ENCODE measurements at regions not wholly inside any gene's neighbourhood (a gene's known extent, or its start where the extent isn't known, plus 50 kb on each side); places are given as distances from the start of the nearest gene placed in this dataset.

- TF ChIP-seq POLR2AphosphoS5 (IDR thresholded peaks at IDR 0.05; ENCODE audit: low read depth) (no peak), JUNB (IDR thresholded peaks at IDR 0.05; ENCODE audit: unreplicated experiment) (no peak), REST (IDR thresholded peaks at IDR 0.05; ENCODE audit: unreplicated experiment) (no peak), ZNF331 (CRISPR knock-in tag; IDR thresholded peaks at IDR 0.05; ENCODE audit: low read depth) (no peak), NANOG (IDR thresholded peaks at IDR 0.05; ENCODE audit: borderline replicate concordance) (no peak), CTCF (conservative IDR thresholded peaks at IDR 0.05; ENCODE audit: low read depth in 2 of 2) (no peak), EZH2phosphoT487 (IDR thresholded peaks at IDR 0.05; ENCODE audit: unreplicated experiment) (no peak)
- TF ChIP-seq, protein P1, sequence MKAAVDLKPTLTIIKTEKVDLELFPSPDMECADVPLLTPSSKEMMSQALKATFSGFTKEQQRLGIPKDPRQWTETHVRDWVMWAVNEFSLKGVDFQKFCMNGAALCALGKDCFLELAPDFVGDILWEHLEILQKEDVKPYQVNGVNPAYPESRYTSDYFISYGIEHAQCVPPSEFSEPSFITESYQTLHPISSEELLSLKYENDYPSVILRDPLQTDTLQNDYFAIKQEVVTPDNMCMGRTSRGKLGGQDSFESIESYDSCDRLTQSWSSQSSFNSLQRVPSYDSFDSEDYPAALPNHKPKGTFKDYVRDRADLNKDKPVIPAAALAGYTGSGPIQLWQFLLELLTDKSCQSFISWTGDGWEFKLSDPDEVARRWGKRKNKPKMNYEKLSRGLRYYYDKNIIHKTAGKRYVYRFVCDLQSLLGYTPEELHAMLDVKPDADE (IDR thresholded peaks at IDR 0.05) = no peak
Measured at GRCh38 chr13:22285867-22286266, 615.0 kb downstream of the FGF9 start (continued).

DNA sequence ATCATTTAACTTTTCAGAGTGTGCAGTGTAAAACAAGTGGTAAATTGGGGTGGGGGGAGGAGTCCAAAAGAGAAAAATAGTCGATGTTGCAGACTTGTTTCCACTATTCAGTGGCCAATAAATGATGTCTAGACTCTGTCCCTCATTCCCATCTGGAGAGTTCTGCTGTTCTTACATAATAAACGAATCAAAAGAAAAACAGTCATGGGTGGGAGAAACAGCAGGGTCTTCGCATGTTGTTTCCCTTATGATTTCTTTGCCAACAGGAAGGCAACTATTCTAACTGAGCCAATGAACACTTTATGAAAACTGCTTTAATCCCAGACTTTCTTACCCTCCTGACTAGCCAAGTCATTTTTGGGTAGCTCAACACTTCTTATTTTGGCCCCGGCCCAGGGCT, 615.5 kb downstream of the FGF9 start:
- Mint-ChIP-seq H3K4me3 (no peak overlapping the region), H3K27me3 (ENCODE audit: insufficient read depth, low read depth, poor library complexity) (no peaks in the 10 kb centered on the region), H3K4me1 (no peaks in the 10 kb centered on the region), H3K36me3 (ENCODE audit: low read depth) (no peaks in the 10 kb centered on the region), H3K27ac (no peak overlapping the region), H3K9me3 (no peaks in the 10 kb centered on the region; the same call in 2 of the 3 replicates)
- H3K27ac ChIP-seq (ENCODE audit: low read depth) = no peak overlapping the region
- H2AFZ ChIP-seq = no peak overlapping the region
- DNase-seq (ENCODE audit: low spot score) = no peak
- no peaks in the 10 kb centered on the region for H3K9me2 ChIP-seq (ENCODE audit: insufficient read depth)
- H3K4me1 ChIP-seq (ENCODE audit: insufficient read depth) = no peaks in the 10 kb centered on the region
- H4K20me1 ChIP-seq (replicated peaks; ENCODE audit: insufficient read depth) = no peaks in the 10 kb centered on the region
- no peak overlapping the region for H3K4me2 ChIP-seq
- no peaks in the 10 kb centered on the region for H3F3A ChIP-seq (replicated peaks; ENCODE audit: low read depth)
- ATAC-seq = no peak
- H3K27me3 ChIP-seq (ENCODE audit: insufficient read depth) = no peaks in the 10 kb centered on the region
- no peaks in the 10 kb centered on the region for H3K79me2 ChIP-seq (replicated peaks; ENCODE audit: insufficient read depth)
- no peak overlapping the region for H3K4me3 ChIP-seq
- H3K36me3 ChIP-seq (ENCODE audit: insufficient read depth) = no peaks in the 10 kb centered on the region
- no peak for TF ChIP-seq NANOG (IDR thresholded peaks at IDR 0.05; ENCODE audit: borderline replicate concordance)
- TF ChIP-seq ZNF114 (CRISPR knock-in tag; IDR thresholded peaks at IDR 0.05) = no peak
- no peak for TF ChIP-seq EZH2phosphoT487 (IDR thresholded peaks at IDR 0.05; ENCODE audit: unreplicated experiment)
- TF ChIP-seq, protein P2, sequence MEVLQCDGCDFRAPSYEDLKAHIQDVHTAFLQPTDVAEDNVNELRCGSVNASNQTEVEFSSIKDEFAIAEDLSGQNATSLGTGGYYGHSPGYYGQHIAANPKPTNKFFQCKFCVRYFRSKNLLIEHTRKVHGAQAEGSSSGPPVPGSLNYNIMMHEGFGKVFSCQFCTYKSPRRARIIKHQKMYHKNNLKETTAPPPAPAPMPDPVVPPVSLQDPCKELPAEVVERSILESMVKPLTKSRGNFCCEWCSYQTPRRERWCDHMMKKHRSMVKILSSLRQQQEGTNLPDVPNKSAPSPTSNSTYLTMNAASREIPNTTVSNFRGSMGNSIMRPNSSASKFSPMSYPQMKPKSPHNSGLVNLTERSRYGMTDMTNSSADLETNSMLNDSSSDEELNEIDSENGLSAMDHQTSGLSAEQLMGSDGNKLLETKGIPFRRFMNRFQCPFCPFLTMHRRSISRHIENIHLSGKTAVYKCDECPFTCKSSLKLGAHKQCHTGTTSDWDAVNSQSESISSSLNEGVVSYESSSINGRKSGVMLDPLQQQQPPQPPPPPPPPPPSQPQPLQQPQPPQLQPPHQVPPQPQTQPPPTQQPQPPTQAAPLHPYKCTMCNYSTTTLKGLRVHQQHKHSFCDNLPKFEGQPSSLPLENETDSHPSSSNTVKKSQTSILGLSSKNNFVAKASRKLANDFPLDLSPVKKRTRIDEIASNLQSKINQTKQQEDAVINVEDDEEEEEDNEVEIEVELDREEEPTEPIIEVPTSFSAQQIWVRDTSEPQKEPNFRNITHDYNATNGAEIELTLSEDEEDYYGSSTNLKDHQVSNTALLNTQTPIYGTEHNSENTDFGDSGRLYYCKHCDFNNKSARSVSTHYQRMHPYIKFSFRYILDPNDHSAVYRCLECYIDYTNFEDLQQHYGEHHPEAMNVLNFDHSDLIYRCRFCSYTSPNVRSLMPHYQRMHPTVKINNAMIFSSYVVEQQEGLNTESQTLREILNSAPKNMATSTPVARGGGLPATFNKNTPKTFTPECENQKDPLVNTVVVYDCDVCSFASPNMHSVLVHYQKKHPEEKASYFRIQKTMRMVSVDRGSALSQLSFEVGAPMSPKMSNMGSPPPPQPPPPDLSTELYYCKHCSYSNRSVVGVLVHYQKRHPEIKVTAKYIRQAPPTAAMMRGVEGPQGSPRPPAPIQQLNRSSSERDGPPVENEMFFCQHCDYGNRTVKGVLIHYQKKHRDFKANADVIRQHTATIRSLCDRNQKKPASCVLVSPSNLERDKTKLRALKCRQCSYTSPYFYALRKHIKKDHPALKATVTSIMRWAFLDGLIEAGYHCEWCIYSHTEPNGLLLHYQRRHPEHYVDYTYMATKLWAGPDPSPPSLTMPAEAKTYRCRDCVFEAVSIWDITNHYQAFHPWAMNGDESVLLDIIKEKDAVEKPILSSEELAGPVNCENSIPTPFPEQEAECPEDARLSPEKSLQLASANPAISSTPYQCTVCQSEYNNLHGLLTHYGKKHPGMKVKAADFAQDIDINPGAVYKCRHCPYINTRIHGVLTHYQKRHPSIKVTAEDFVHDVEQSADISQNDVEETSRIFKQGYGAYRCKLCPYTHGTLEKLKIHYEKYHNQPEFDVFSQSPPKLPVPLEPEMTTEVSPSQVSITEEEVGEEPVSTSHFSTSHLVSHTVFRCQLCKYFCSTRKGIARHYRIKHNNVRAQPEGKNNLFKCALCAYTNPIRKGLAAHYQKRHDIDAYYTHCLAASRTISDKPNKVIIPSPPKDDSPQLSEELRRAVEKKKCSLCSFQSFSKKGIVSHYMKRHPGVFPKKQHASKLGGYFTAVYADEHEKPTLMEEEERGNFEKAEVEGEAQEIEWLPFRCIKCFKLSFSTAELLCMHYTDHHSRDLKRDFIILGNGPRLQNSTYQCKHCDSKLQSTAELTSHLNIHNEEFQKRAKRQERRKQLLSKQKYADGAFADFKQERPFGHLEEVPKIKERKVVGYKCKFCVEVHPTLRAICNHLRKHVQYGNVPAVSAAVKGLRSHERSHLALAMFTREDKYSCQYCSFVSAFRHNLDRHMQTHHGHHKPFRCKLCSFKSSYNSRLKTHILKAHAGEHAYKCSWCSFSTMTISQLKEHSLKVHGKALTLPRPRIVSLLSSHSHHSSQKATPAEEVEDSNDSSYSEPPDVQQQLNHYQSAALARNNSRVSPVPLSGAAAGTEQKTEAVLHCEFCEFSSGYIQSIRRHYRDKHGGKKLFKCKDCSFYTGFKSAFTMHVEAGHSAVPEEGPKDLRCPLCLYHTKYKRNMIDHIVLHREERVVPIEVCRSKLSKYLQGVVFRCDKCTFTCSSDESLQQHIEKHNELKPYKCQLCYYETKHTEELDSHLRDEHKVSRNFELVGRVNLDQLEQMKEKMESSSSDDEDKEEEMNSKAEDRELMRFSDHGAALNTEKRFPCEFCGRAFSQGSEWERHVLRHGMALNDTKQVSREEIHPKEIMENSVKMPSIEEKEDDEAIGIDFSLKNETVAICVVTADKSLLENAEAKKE (CRISPR knock-in tag; IDR thresholded peaks at IDR 0.05) = no peak
- no peak for TF ChIP-seq CTCF (conservative IDR thresholded peaks at IDR 0.05; ENCODE audit: low read depth in 2 of 2)
- no peak for TF ChIP-seq ZNF331 (CRISPR knock-in tag; IDR thresholded peaks at IDR 0.05; ENCODE audit: low read depth)

Measured in GM23338 (cell line).